ENCODE measurements at regions not wholly inside any gene's neighbourhood (a gene's known extent, or its start where the extent isn't known, plus 50 kb on each side); places are given as distances from the start of the nearest gene placed in this dataset.

DNA sequence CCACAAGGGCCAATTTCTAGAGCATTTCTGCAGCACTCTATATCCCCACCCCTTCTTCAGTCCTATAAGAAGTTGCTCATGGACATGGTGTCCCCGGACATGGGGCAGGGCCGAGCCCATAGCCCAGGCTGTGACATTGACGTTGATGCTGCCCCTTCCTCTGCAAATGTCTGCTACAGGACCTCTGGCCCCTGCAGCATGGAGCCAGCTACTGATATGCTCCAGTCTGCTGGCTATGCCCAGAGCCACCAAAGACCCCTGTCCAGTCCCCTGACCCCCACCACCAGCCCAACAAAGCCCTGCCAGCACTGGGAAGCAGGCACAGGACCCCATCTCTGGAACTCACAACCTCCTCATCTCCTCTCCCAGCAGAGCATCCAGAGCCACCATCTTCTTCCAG is 120.1 kb upstream of the SMAD3 start:
- TF ChIP-seq, protein P1, sequence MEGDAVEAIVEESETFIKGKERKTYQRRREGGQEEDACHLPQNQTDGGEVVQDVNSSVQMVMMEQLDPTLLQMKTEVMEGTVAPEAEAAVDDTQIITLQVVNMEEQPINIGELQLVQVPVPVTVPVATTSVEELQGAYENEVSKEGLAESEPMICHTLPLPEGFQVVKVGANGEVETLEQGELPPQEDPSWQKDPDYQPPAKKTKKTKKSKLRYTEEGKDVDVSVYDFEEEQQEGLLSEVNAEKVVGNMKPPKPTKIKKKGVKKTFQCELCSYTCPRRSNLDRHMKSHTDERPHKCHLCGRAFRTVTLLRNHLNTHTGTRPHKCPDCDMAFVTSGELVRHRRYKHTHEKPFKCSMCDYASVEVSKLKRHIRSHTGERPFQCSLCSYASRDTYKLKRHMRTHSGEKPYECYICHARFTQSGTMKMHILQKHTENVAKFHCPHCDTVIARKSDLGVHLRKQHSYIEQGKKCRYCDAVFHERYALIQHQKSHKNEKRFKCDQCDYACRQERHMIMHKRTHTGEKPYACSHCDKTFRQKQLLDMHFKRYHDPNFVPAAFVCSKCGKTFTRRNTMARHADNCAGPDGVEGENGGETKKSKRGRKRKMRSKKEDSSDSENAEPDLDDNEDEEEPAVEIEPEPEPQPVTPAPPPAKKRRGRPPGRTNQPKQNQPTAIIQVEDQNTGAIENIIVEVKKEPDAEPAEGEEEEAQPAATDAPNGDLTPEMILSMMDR (IDR thresholded peaks at IDR 0.05) = no peak
- TF ChIP-seq EP300 (IDR thresholded peaks at IDR 0.05; ENCODE audit: low read depth) = no peak

Data from transverse colon (tissue), 3 donors.